Adrenal gland (tissue), 5 donors: ENCODE measurements at regions not wholly inside any gene's neighbourhood (a gene's known extent, or its start where the extent isn't known, plus 50 kb on each side); places are given as distances from the start of the nearest gene placed in this dataset.

ENCODE experiments used
- CTCF ChIP-seq, 6 experiments: fragments of 450-650 bp in 4 of 6; fragments of 200-600 bp in 2 of 6; sonication (generic) in 1 of 6; IDR thresholded peaks; 1 replicate in 5 of 6; 2 replicates in 1 of 6; pipeline versions ENCODE4 v1.5.1 to v1.8.0; 2016 to 2021; ENCODE audit warnings: antibody characterized with exemption in 6 of 6, mild to moderate bottlenecking in 2 of 6, moderate library complexity in 1 of 6
- POLR2A ChIP-seq, 2 donors: fragments of 450-650 bp; IDR thresholded peaks; one replicate each; pipeline ENCODE4 v1.6.1; 2017; ENCODE audit warnings: antibody characterized with exemption in 2 of 2, mild to moderate bottlenecking in 2 of 2, moderate library complexity in 1 of 2
- donor health status: DM: no; HTN: no; CAD: no.

- TF ChIP-seq POLR2A (IDR thresholded peaks at IDR 0.05) (no peak), CTCF (IDR thresholded peaks at IDR 0.05) (no peak)
Measured at GRCh38 chr21:27580276-27580675, 613.4 kb upstream of the ADAMTS5 start.
